ENCODE measurements at regions not wholly inside any gene's neighbourhood (a gene's known extent, or its start where the extent isn't known, plus 50 kb on each side); places are given as distances from the start of the nearest gene placed in this dataset.

- FAIRE-seq (no peak), DNase-seq (ENCODE audit: insufficient read length, low spot score) (no peak)
- TF ChIP-seq POLR2A (IDR thresholded peaks at IDR 0.05; ENCODE audit: low read depth, low read length) (no peak), PAX5 (IDR thresholded peaks at IDR 0.05; ENCODE audit: insufficient read depth, low read length, severe bottlenecking) (no peak), POU2F2 (IDR thresholded peaks at IDR 0.05; ENCODE audit: low read depth, low read length) (no peak), SPI1 (IDR thresholded peaks at IDR 0.05; ENCODE audit: low read depth, low read length) (no peak), TAF1 (IDR thresholded peaks at IDR 0.05; ENCODE audit: low read depth, low read length) (no peak), POLR2AphosphoS5 (IDR thresholded peaks at IDR 0.05; ENCODE audit: low read depth, low read length) (no peak)
Observed at GRCh38 chr2:224271617-224272236, 130.2 kb downstream of the FAM124B start.

GRCh38 chr2:224268441-224268840 lies 133.5 kb downstream of the FAM124B start:
- no peak for FAIRE-seq
- DNase-seq (ENCODE audit: insufficient read length, low spot score) = no peak
- TF ChIP-seq POLR2AphosphoS5 (IDR thresholded peaks at IDR 0.05; ENCODE audit: low read depth, low read length) = no peak
- TF ChIP-seq POU2F2 (IDR thresholded peaks at IDR 0.05; ENCODE audit: low read depth, low read length) = no peak
- no peak for TF ChIP-seq SPI1 (IDR thresholded peaks at IDR 0.05; ENCODE audit: low read depth, low read length)
- TF ChIP-seq PAX5 (IDR thresholded peaks at IDR 0.05; ENCODE audit: insufficient read depth, low read length, severe bottlenecking) = no peak
- TF ChIP-seq POLR2A (IDR thresholded peaks at IDR 0.05; ENCODE audit: low read depth, low read length) = no peak

GRCh38 chr2:224264259-224264658 lies 137.6 kb downstream of the FAM124B start:
- DNase-seq (ENCODE audit: insufficient read length, low spot score) (no peak), FAIRE-seq (no peak)
- no peak for TF ChIP-seq TAF1 (IDR thresholded peaks at IDR 0.05; ENCODE audit: low read depth, low read length)
- no peak for TF ChIP-seq POU2F2 (IDR thresholded peaks at IDR 0.05; ENCODE audit: low read depth, low read length)
- no peak for TF ChIP-seq POLR2A (IDR thresholded peaks at IDR 0.05; ENCODE audit: low read depth, low read length)
- no peak for TF ChIP-seq PAX5 (IDR thresholded peaks at IDR 0.05; ENCODE audit: insufficient read depth, low read length, severe bottlenecking)
- TF ChIP-seq SPI1 (IDR thresholded peaks at IDR 0.05; ENCODE audit: low read depth, low read length) = no peak
- TF ChIP-seq POLR2AphosphoS5 (IDR thresholded peaks at IDR 0.05; ENCODE audit: low read depth, low read length) = no peak

- FAIRE-seq (no peak), DNase-seq (ENCODE audit: insufficient read length, low spot score) (no peak)
- no peak for TF ChIP-seq PAX5 (IDR thresholded peaks at IDR 0.05; ENCODE audit: insufficient read depth, low read length, severe bottlenecking)
- TF ChIP-seq TAF1 (IDR thresholded peaks at IDR 0.05; ENCODE audit: low read depth, low read length) = no peak
- no peak for TF ChIP-seq POLR2A (IDR thresholded peaks at IDR 0.05; ENCODE audit: low read depth, low read length)
- TF ChIP-seq POU2F2 (IDR thresholded peaks at IDR 0.05; ENCODE audit: low read depth, low read length) = no peak
- no peak for TF ChIP-seq POLR2AphosphoS5 (IDR thresholded peaks at IDR 0.05; ENCODE audit: low read depth, low read length)
- no peak for TF ChIP-seq SPI1 (IDR thresholded peaks at IDR 0.05; ENCODE audit: low read depth, low read length)
Observed at GRCh38 chr2:224263571-224264043, 138.3 kb downstream of the FAM124B start.

- DNase-seq (ENCODE audit: insufficient read length, low spot score) (no peak), FAIRE-seq (no peak)
- TF ChIP-seq POLR2A (IDR thresholded peaks at IDR 0.05; ENCODE audit: low read depth, low read length) (no peak), PAX5 (IDR thresholded peaks at IDR 0.05; ENCODE audit: insufficient read depth, low read length, severe bottlenecking) (no peak)
Observed at GRCh38 chr2:224261326-224261725, 140.6 kb downstream of the FAM124B start.

GRCh38 chr2:224260372-224261020 lies 141.4 kb downstream of the FAM124B start:
- FAIRE-seq = no peak
- DNase-seq (ENCODE audit: insufficient read length, low spot score) = no peak
- TF ChIP-seq SPI1 (IDR thresholded peaks at IDR 0.05; ENCODE audit: low read depth, low read length) (no peak), POLR2A (IDR thresholded peaks at IDR 0.05; ENCODE audit: low read depth, low read length) (no peak), PAX5 (IDR thresholded peaks at IDR 0.05; ENCODE audit: insufficient read depth, low read length, severe bottlenecking) (no peak), TAF1 (IDR thresholded peaks at IDR 0.05; ENCODE audit: low read depth, low read length) (no peak), POU2F2 (IDR thresholded peaks at IDR 0.05; ENCODE audit: low read depth, low read length) (no peak), POLR2AphosphoS5 (IDR thresholded peaks at IDR 0.05; ENCODE audit: low read depth, low read length) (no peak)

GRCh38 chr2:224259831-224260230 lies 142.1 kb downstream of the FAM124B start:
- FAIRE-seq = no peak
- DNase-seq (ENCODE audit: insufficient read length, low spot score) = no peak
- no peak for TF ChIP-seq POU2F2 (IDR thresholded peaks at IDR 0.05; ENCODE audit: low read depth, low read length)
- no peak for TF ChIP-seq POLR2A (IDR thresholded peaks at IDR 0.05; ENCODE audit: low read depth, low read length)
- no peak for TF ChIP-seq SPI1 (IDR thresholded peaks at IDR 0.05; ENCODE audit: low read depth, low read length)
- TF ChIP-seq TAF1 (IDR thresholded peaks at IDR 0.05; ENCODE audit: low read depth, low read length) = no peak
- no peak for TF ChIP-seq PAX5 (IDR thresholded peaks at IDR 0.05; ENCODE audit: insufficient read depth, low read length, severe bottlenecking)
- TF ChIP-seq POLR2AphosphoS5 (IDR thresholded peaks at IDR 0.05; ENCODE audit: low read depth, low read length) = no peak

GRCh38 chr2:224258059-224258458 lies 143.8 kb downstream of the FAM124B start:
- TF ChIP-seq TAF1 (IDR thresholded peaks at IDR 0.05; ENCODE audit: low read depth, low read length) (no peak), POLR2A (IDR thresholded peaks at IDR 0.05; ENCODE audit: low read depth, low read length) (no peak), PAX5 (IDR thresholded peaks at IDR 0.05; ENCODE audit: insufficient read depth, low read length, severe bottlenecking) (no peak), POU2F2 (IDR thresholded peaks at IDR 0.05; ENCODE audit: low read depth, low read length) (no peak), POLR2AphosphoS5 (IDR thresholded peaks at IDR 0.05; ENCODE audit: low read depth, low read length) (no peak), SPI1 (IDR thresholded peaks at IDR 0.05; ENCODE audit: low read depth, low read length) (no peak)
- FAIRE-seq = no peak
- DNase-seq (ENCODE audit: insufficient read length, low spot score) = no peak

GRCh38 chr2:224257156-224257555 lies 144.8 kb downstream of the FAM124B start:
- TF ChIP-seq SPI1 (IDR thresholded peaks at IDR 0.05; ENCODE audit: low read depth, low read length) (no peak), TAF1 (IDR thresholded peaks at IDR 0.05; ENCODE audit: low read depth, low read length) (no peak), POLR2A (IDR thresholded peaks at IDR 0.05; ENCODE audit: low read depth, low read length) (no peak), POLR2AphosphoS5 (IDR thresholded peaks at IDR 0.05; ENCODE audit: low read depth, low read length) (no peak), PAX5 (IDR thresholded peaks at IDR 0.05; ENCODE audit: insufficient read depth, low read length, severe bottlenecking) (no peak), POU2F2 (IDR thresholded peaks at IDR 0.05; ENCODE audit: low read depth, low read length) (no peak)
- FAIRE-seq = no peak
- DNase-seq (ENCODE audit: insufficient read length, low spot score) = no peak
